Loucy (cell line): ENCODE measurements at regions not wholly inside any gene's neighbourhood (a gene's known extent, or its start where the extent isn't known, plus 50 kb on each side); places are given as distances from the start of the nearest gene placed in this dataset.

Experiments
- H2AFZ ChIP-seq: fragments of 200-600 bp; sonication (generic); 2 replicates; pipeline ENCODE4 v1.6.0; 2016; ENCODE audit warnings: antibody characterized with exemption, mild to moderate bottlenecking, low read length, moderate library complexity
- H3F3A ChIP-seq: fragments of 200-600 bp; 2 replicates; pipeline ENCODE4 v1.6.0; 2016; ENCODE audit warnings: antibody characterized with exemption, low read depth, mild to moderate bottlenecking
- H3K27me3 ChIP-seq: fragments of 200-600 bp; sonication (generic); 2 replicates; pipeline ENCODE4 v1.6.1; 2014; ENCODE audit warnings: low read length, mild to moderate bottlenecking; ENCODE audit not compliant: insufficient read depth, poor library complexity, severe bottlenecking
- H3K36me3 ChIP-seq: fragments of 200-600 bp; sonication (generic); 2 replicates; pipeline ENCODE4 v1.6.1; 2016; ENCODE audit warnings: low read length; ENCODE audit not compliant: insufficient read depth
- H3K4me1 ChIP-seq: fragments of 200-600 bp; sonication (generic); 2 replicates; pipeline ENCODE4 v1.5.1; 2014; ENCODE audit warnings: low read length, mild to moderate bottlenecking; ENCODE audit not compliant: insufficient read depth, poor library complexity, severe bottlenecking
- H3K4me2 ChIP-seq: fragments of 200-600 bp; sonication (generic); 2 replicates; pipeline ENCODE4 v1.6.0; 2014; ENCODE audit warnings: antibody characterized with exemption, low read length, low read depth, mild to moderate bottlenecking; ENCODE audit not compliant: poor library complexity, severe bottlenecking
- H3K4me3 ChIP-seq: fragments of 200-600 bp; sonication (generic); 2 replicates; pipeline ENCODE4 v1.5.1; 2014; ENCODE audit warnings: low read length, mild to moderate bottlenecking, mixed read lengths; ENCODE audit not compliant: poor library complexity, severe bottlenecking
- H3K79me2 ChIP-seq: fragments of 200-600 bp; sonication (generic); 2 replicates; pipeline ENCODE4 v1.6.1; 2014; ENCODE audit warnings: low read length; ENCODE audit not compliant: insufficient read depth
- H3K9ac ChIP-seq: fragments of 200-600 bp; sonication (generic); 2 replicates; pipeline ENCODE4 v1.6.0; 2014; ENCODE audit warnings: mild to moderate bottlenecking, low read depth, low read length, moderate library complexity; ENCODE audit not compliant: poor library complexity, severe bottlenecking
- H3K9me2 ChIP-seq: fragments of 200-600 bp; sonication (generic); replicated peaks from 2 replicates; pipeline ENCODE4 v1.6.1; 2016; ENCODE audit warnings: low read depth, low read length, mixed read lengths
- H3K9me3 ChIP-seq: fragments of 200-600 bp; sonication (generic); 2 replicates; pipeline ENCODE4 v1.6.1; 2014; ENCODE audit warnings: mild to moderate bottlenecking, antibody characterized with exemption, low read length, low read depth; ENCODE audit not compliant: insufficient read depth
- H4K20me1 ChIP-seq: fragments of 200-600 bp; sonication (generic); 2 replicates; pipeline ENCODE4 v1.6.0; 2014; ENCODE audit warnings: antibody characterized with exemption, low read length, mild to moderate bottlenecking; ENCODE audit not compliant: insufficient read depth, poor library complexity, severe bottlenecking
- EZH2phosphoT487 ChIP-seq: fragments of 200-600 bp; IDR thresholded peaks from 2 replicates; pipeline ENCODE4 v1.6.1; 2018; ENCODE audit warnings: antibody characterized with exemption, mild to moderate bottlenecking, moderate library complexity, borderline replicate concordance
- TF ChIP-seq, protein P1 (sequence below): fragments of 200-600 bp; sonication (generic); conservative IDR thresholded peaks from 2 replicates; pipeline ENCODE4 v1.5.1; 2014; ENCODE audit warnings: mild to moderate bottlenecking, antibody characterized with exemption, low read length

GRCh38 chr6:148240461-148240840, 102.2 kb upstream of the SASH1 start:
- Histone ChIP-seq H3K9me3 (no peaks in the 10 kb centered on the region), H3K79me2 (no peaks in the 10 kb centered on the region), H3K27me3 (no peaks in the 10 kb centered on the region), H3K9me2 (no peaks in the 10 kb centered on the region), H3K36me3 (no peaks in the 10 kb centered on the region), H2AFZ (no peak overlapping the region), H3K4me2 (no peak overlapping the region), H4K20me1 (no peaks in the 10 kb centered on the region), H3K4me3 (no peak overlapping the region), H3K9ac (no peak overlapping the region), H3K4me1 (no peaks in the 10 kb centered on the region), H3F3A (no peaks in the 10 kb centered on the region)
- TF ChIP-seq, protein P1, sequence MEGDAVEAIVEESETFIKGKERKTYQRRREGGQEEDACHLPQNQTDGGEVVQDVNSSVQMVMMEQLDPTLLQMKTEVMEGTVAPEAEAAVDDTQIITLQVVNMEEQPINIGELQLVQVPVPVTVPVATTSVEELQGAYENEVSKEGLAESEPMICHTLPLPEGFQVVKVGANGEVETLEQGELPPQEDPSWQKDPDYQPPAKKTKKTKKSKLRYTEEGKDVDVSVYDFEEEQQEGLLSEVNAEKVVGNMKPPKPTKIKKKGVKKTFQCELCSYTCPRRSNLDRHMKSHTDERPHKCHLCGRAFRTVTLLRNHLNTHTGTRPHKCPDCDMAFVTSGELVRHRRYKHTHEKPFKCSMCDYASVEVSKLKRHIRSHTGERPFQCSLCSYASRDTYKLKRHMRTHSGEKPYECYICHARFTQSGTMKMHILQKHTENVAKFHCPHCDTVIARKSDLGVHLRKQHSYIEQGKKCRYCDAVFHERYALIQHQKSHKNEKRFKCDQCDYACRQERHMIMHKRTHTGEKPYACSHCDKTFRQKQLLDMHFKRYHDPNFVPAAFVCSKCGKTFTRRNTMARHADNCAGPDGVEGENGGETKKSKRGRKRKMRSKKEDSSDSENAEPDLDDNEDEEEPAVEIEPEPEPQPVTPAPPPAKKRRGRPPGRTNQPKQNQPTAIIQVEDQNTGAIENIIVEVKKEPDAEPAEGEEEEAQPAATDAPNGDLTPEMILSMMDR: no peak
- TF ChIP-seq EZH2phosphoT487: no peak

DNA sequence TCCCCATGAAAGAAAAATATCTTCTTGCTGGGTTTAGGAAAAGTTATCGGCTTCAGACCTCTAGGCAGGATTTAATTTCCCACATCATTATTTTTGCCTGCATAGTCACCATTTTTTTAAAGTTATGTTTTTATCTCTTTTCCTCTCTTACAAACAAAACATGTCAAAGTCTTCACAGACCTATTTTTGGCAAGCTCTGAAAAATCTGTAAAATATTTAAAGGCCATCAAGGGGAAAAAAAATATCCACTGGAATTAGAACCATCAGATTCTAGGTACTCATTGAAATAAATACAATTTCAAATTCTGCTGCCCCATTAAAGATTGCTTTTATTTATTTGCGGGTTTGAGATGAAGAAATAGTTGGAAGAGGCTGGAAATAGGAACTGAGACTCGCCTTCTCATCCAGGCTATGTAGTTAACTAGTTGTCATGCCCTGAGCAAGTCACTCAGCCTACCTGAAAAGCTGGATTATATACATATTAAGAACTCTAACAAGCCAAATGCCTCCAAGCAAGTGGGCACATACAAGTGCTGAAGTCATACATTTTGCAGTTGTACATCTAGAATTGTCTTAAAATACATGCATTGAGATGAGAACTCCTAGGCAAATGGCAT, 101.7 kb upstream of the SASH1 start:
- Histone ChIP-seq H3K4me3 (no peak overlapping the region), H3K4me2 (no peak overlapping the region), H4K20me1 (no peaks in the 10 kb centered on the region), H3K9me3 (no peaks in the 10 kb centered on the region), H3K79me2 (no peaks in the 10 kb centered on the region), H3K27me3 (no peaks in the 10 kb centered on the region), H2AFZ (no peak overlapping the region), H3F3A (no peaks in the 10 kb centered on the region), H3K9ac (no peak overlapping the region), H3K36me3 (no peaks in the 10 kb centered on the region), H3K9me2 (no peaks in the 10 kb centered on the region), H3K4me1 (no peaks in the 10 kb centered on the region)
- TF ChIP-seq EZH2phosphoT487: no peak
- TF ChIP-seq, protein P1: no peak

- Histone ChIP-seq H3K9me2 (no peaks in the 10 kb centered on the region), H3K9ac (no peak overlapping the region), H3K4me2 (no peak overlapping the region), H3F3A (no peaks in the 10 kb centered on the region), H3K4me3 (no peak overlapping the region), H3K36me3 (no peaks in the 10 kb centered on the region), H2AFZ (no peak overlapping the region), H3K27me3 (no peaks in the 10 kb centered on the region), H4K20me1 (no peaks in the 10 kb centered on the region), H3K79me2 (no peaks in the 10 kb centered on the region), H3K9me3 (no peaks in the 10 kb centered on the region), H3K4me1 (no peaks in the 10 kb centered on the region)
- TF ChIP-seq, protein P1: no peak
- no peak for TF ChIP-seq EZH2phosphoT487
These were observed 100.5 kb upstream of the SASH1 start for GRCh38 chr6:148242180-148242579.
